ENCODE measurements at regions not wholly inside any gene's neighbourhood (a gene's known extent, or its start where the extent isn't known, plus 50 kb on each side); places are given as distances from the start of the nearest gene placed in this dataset.
"Not testable (repeated sequence)": the region's sequence is repeated elsewhere in the genome, so short reads cannot be mapped to it uniquely, and the experiment has no call there.

GRCh38 chr9:136598390-136599073 lies 52.7 kb upstream of the NOTCH1 start:
- POLR2A ChIA-PET, CTCF ChIA-PET: not testable (repeated sequence)

- CTCF ChIA-PET: no interaction called here
- POLR2A ChIA-PET: no interaction called here
These were observed 52.1 kb upstream of the NOTCH1 start for GRCh38 chr9:136597965-136598364.

GRCh38 chr9:136597141-136597885 lies 51.5 kb upstream of the NOTCH1 start:
- ChIA-PET CTCF (no interaction called here), POLR2A (no interaction called here)

- ChIA-PET POLR2A (no interaction called here), CTCF (no interaction called here)
These were observed 50.8 kb upstream of the NOTCH1 start for GRCh38 chr9:136596630-136597031.

- CTCF ChIA-PET: no interaction called here
- POLR2A ChIA-PET: no interaction called here
These were observed 50.4 kb upstream of the NOTCH1 start for GRCh38 chr9:136596217-136596616.

GRCh38 chr9:136595245-136596153 lies 49.7 kb upstream of the NOTCH1 start:
- CTCF ChIA-PET: no interaction called here
- POLR2A ChIA-PET: no interaction called here

All from activated CD8-positive, alpha-beta memory T cell treated with anti-CD3 and anti-CD28 coated beads for 36 hours (primary cell).